PC-9 (cell line): ENCODE measurements at regions not wholly inside any gene's neighbourhood (a gene's known extent, or its start where the extent isn't known, plus 50 kb on each side); places are given as distances from the start of the nearest gene placed in this dataset.

Source experiments
- BruUV-seq: library from RNA; stranded (reverse); fragments of 400-500 nt; replicated peaks from 2 replicates; lab custom pipeline; 2021; lab: Mats Ljungman, UMichigan
- CTCF ChIA-PET: fragments of 300-600 bp; sonication (Branson Sonifier 250); formaldehyde crosslinking; loops from one replicate; lab custom pipeline; 2022; ENCODE audit warnings: antibody characterized with exemption; lab: Charles Lee
- POLR2A ChIA-PET: fragments of 300-600 bp; sonication (Branson Sonifier 250); formaldehyde crosslinking; loops from one replicate; lab custom pipeline; 2022; ENCODE audit warnings: antibody characterized with exemption; ENCODE audit not compliant: unreplicated experiment; lab: Charles Lee
- DNase-seq, 2 experiments: peaks; one replicate each; pipeline versions ENCODE4 v3.0.0 to v3.0.0-alpha.2; 2015 to 2022; ENCODE audit warnings: mixed read lengths in 1 of 2
- H2AFZ ChIP-seq: fragments of 200-600 bp; sonication (generic); 2 replicates; pipeline ENCODE4 v1.8.1; 2017; ENCODE audit warnings: antibody characterized with exemption
- H3F3A ChIP-seq: fragments of 200-600 bp; sonication (generic); 2 replicates; pipeline ENCODE4 v1.8.1; 2017; ENCODE audit warnings: antibody characterized with exemption, mild to moderate bottlenecking, low read depth; ENCODE audit not compliant: insufficient read depth
- H3K27ac ChIP-seq: fragments of 200-600 bp; sonication (generic); 2 replicates; pipeline ENCODE4 v1.6.1; 2016; ENCODE audit warnings: mixed run types
- H3K27me3 ChIP-seq: fragments of 200-600 bp; sonication (generic); 2 replicates; pipeline ENCODE4 v1.6.1; 2016; ENCODE audit warnings: low read depth, mixed run types; ENCODE audit not compliant: insufficient read depth
- H3K36me3 ChIP-seq: fragments of 200-600 bp; sonication (generic); 2 replicates; pipeline ENCODE4 v1.6.1; 2016; ENCODE audit warnings: low read depth, mixed run types
- H3K4me1 ChIP-seq: fragments of 200-600 bp; sonication (generic); replicated peaks from 2 replicates; pipeline ENCODE4 v1.6.1; 2016; ENCODE audit warnings: mixed run types; ENCODE audit not compliant: insufficient read depth
- H3K4me2 ChIP-seq: fragments of 200-600 bp; sonication (generic); 2 replicates; pipeline ENCODE4 v1.6.1; 2017; ENCODE audit warnings: mixed run types
- H3K4me3 ChIP-seq: fragments of 200-600 bp; sonication (generic); 2 replicates; pipeline ENCODE4 v1.6.1; 2016; ENCODE audit warnings: mixed run types
- H3K79me2 ChIP-seq: fragments of 200-600 bp; sonication (generic); 2 replicates; pipeline ENCODE4 v1.6.1; 2017; ENCODE audit warnings: low read depth, mixed run types
- H3K9me2 ChIP-seq: fragments of 200-600 bp; sonication (generic); 2 replicates; pipeline ENCODE4 v1.8.1; 2017; ENCODE audit warnings: mild to moderate bottlenecking; ENCODE audit not compliant: insufficient read depth
- H3K9me3 ChIP-seq: fragments of 200-600 bp; sonication (generic); 2 replicates; pipeline ENCODE4 v1.8.1; 2016; ENCODE audit warnings: low read depth; ENCODE audit not compliant: insufficient read depth
- H4K20me1 ChIP-seq: fragments of 200-600 bp; sonication (generic); 2 replicates; pipeline ENCODE4 v1.8.1; 2017; ENCODE audit not compliant: insufficient read depth
- EZH2 ChIP-seq: fragments of 200-600 bp; sonication (generic); IDR thresholded peaks from 2 replicates; pipeline ENCODE4 v1.8.0; 2017; ENCODE audit warnings: antibody characterized with exemption, low read depth
- intact Hi-C: fragments of 100-400 bp; cut with micrococcal nuclease; formaldehyde crosslinking; loops from one replicate; pipeline ENCODE4 v1.10.0; 2022; ENCODE audit not compliant: unreplicated experiment
- TF ChIP-seq, protein P1 (sequence below): fragments of 200-600 bp; sonication (generic); conservative IDR thresholded peaks from 2 replicates; pipeline ENCODE4 v1.6.1; 2017; ENCODE audit warnings: mixed run types, antibody characterized with exemption, mild to moderate bottlenecking, moderate library complexity

DNA sequence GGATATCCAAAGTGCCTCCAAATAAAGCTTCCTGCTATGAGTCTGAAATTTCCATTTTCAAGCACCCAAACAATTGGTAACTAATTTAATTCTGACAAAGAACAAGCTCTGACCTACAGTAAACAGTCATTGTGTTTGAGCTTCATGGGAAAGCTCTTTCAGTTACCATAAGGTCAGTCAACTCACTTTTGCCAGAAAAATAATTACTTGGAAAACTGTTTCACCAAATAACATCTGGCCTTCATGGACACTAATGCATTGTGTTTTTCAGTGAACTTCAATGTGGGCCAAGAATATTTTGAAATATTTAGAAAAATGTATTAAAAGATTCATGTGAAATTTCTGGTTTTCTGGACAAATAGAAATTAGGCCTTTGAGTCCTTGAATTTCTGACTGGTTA, 369.9 kb downstream of the GALR1 start:
- ChIA-PET CTCF (no interaction called here), POLR2A (no interaction called here)
- no peaks in the 10 kb centered on the region for H4K20me1 ChIP-seq
- H2AFZ ChIP-seq = no peak overlapping the region
- DNase-seq = no peak
- no peaks in the 10 kb centered on the region for H3K9me3 ChIP-seq
- intact Hi-C loops = no loop called here
- no peak overlapping the region for H3K4me2 ChIP-seq
- no peaks in the 10 kb centered on the region for H3K79me2 ChIP-seq
- no peaks in the 10 kb centered on the region for H3F3A ChIP-seq
- H3K36me3 ChIP-seq = no peaks in the 10 kb centered on the region
- H3K27ac ChIP-seq = no peak overlapping the region
- TF ChIP-seq, protein P1, sequence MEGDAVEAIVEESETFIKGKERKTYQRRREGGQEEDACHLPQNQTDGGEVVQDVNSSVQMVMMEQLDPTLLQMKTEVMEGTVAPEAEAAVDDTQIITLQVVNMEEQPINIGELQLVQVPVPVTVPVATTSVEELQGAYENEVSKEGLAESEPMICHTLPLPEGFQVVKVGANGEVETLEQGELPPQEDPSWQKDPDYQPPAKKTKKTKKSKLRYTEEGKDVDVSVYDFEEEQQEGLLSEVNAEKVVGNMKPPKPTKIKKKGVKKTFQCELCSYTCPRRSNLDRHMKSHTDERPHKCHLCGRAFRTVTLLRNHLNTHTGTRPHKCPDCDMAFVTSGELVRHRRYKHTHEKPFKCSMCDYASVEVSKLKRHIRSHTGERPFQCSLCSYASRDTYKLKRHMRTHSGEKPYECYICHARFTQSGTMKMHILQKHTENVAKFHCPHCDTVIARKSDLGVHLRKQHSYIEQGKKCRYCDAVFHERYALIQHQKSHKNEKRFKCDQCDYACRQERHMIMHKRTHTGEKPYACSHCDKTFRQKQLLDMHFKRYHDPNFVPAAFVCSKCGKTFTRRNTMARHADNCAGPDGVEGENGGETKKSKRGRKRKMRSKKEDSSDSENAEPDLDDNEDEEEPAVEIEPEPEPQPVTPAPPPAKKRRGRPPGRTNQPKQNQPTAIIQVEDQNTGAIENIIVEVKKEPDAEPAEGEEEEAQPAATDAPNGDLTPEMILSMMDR = no peak
- no peak for TF ChIP-seq EZH2
- no TSS peak for BruUV-seq
- H3K9me2 ChIP-seq = no peaks in the 10 kb centered on the region
- no peaks in the 10 kb centered on the region for H3K4me1 ChIP-seq
- peaks cover 37% of the 10 kb centered on the region for H3K27me3 ChIP-seq
- no peak overlapping the region for H3K4me3 ChIP-seq

DNA sequence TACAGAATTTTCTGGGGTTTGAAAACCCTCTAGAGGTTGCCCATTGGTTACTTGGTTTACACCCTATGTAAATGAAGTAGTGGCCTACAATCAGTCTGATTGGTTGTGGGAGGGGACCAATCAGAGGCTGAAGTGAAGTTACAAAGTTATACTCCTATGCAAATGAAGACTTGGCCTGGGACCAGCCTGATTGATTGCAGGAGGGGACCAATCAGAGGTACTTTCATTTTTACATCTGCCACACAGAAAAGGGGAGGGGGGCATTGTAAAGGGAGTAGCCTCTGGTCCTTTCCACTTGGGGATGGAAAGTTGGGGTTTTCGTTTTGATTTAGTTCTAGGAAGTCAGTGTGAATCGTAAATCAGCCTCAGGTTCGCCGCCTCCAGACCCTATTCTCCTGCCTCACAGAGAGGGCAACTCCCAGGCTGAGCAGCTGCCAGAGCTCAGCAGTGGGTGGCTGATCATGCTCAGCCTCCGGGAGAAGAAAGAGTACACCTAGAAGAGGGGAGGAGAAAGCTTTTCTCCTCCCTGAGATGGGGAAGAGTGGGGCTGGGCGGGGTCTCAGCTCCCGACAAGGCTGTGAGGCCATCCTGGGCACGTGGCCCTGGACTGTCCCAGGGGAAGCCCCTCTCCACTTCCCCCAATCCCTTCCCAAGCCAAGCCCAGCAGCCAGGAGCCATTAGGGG, 372.5 kb downstream of the GALR1 start:
- Histone ChIP-seq H3K27me3 (peaks cover 45% of the 10 kb centered on the region), H2AFZ (no peak overlapping the region), H3K36me3 (no peaks in the 10 kb centered on the region), H3K4me2 (no peak overlapping the region; the same call in 1 of the 2 replicates), H3K9me2 (no peaks in the 10 kb centered on the region), H4K20me1 (no peaks in the 10 kb centered on the region), H3K4me1 (no peaks in the 10 kb centered on the region), H3K79me2 (no peaks in the 10 kb centered on the region), H3F3A (no peaks in the 10 kb centered on the region), H3K9me3 (no peaks in the 10 kb centered on the region), H3K4me3 (no peak overlapping the region), H3K27ac (no peak overlapping the region)
- no peak for DNase-seq
- POLR2A ChIA-PET = no interaction called here
- BruUV-seq = no TSS peak
- CTCF ChIA-PET = no interaction called here
- TF ChIP-seq, protein P1 = no peak
- TF ChIP-seq EZH2 = no peak
- intact Hi-C loops = no loop called here

DNA sequence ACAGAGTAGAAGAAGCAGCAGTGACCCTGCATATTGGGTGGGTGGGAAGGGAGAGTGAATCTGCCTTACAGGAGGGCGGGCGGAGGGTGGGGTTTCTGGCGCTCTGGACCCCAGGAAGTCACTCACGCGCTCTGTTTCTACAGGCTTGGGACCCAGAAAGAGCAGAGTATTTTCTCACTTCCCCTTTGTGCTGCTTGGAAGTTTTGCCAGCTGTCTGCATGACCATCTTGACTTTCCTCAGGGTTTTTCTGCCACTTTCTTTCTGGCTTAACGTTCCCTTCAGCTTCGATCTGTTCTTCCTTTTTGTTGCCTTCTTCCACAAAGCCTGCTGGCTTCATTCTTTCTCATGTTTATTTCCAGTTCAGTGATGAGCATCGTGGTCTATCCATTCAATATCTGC, 383.1 kb downstream of the GALR1 start:
- Histone ChIP-seq H4K20me1 (no peaks in the 10 kb centered on the region), H3K27me3 (peaks cover 26% of the 10 kb centered on the region; the same call in 1 of the 2 replicates), H3K79me2 (no peaks in the 10 kb centered on the region), H3K9me3 (no peaks in the 10 kb centered on the region), H3K4me1 (no peaks in the 10 kb centered on the region), H3K36me3 (no peaks in the 10 kb centered on the region), H3K9me2 (no peaks in the 10 kb centered on the region), H3K4me2 (no peak overlapping the region), H3K4me3 (no peak overlapping the region), H3K27ac (no peak overlapping the region), H3F3A (no peaks in the 10 kb centered on the region), H2AFZ (no peak overlapping the region)
- no peak for DNase-seq
- ChIA-PET POLR2A (no interaction called here), CTCF (no interaction called here)
- no TSS peak for BruUV-seq
- TF ChIP-seq, protein P1 = no peak
- no peak for TF ChIP-seq EZH2
- intact Hi-C loops = no loop called here
